Adipose tissue (tissue), 3 donors: ENCODE measurements at regions not wholly inside any gene's neighbourhood (a gene's known extent, or its start where the extent isn't known, plus 50 kb on each side); places are given as distances from the start of the nearest gene placed in this dataset.

Experiments used
- H3K27ac ChIP-seq: one replicate; pipeline ENCODE4 v1.5.1; 2013; ENCODE audit warnings: low read depth, low read length
- WGBS, 3 donors: extraction: QIAGEN DNeasy Blood & Tissue Kit; methylation state at CpG; one replicate each; pipeline ENCODE4 v1.1.7; 2013; 5-methylcytosine and 5-hydroxymethylcytosine counted together
- donor health status: healthy with polysubstance abuse.
- donor health status: Bipolar disorder and iron deficiency.
- donor health status: healthy.

DNA sequence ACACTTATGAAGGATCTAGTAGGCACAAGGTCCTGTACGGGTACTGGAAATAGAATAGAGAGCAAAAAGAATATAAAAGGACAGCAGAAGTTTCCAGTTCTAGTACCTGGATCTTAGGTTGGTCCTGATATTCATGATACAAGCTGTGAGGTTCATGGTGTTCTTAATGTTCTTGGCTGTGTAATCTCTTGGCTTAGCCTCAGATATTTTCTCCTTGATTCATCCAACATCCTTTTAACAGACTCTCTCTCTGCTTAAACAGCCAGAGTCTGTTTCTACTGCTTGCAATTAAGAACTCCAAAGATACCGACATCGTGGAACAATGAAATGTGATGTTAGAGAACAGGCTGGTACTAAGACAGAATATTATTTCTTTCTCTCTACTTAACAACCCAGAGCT lies 49.9 kb downstream of the CNTN3 start:
- H3K27ac ChIP-seq = no peak overlapping the region
- WGBS, 3 donors = 85 to 91% (median 85%) methylated on average over 3 of the region's 3 CpGs

DNA sequence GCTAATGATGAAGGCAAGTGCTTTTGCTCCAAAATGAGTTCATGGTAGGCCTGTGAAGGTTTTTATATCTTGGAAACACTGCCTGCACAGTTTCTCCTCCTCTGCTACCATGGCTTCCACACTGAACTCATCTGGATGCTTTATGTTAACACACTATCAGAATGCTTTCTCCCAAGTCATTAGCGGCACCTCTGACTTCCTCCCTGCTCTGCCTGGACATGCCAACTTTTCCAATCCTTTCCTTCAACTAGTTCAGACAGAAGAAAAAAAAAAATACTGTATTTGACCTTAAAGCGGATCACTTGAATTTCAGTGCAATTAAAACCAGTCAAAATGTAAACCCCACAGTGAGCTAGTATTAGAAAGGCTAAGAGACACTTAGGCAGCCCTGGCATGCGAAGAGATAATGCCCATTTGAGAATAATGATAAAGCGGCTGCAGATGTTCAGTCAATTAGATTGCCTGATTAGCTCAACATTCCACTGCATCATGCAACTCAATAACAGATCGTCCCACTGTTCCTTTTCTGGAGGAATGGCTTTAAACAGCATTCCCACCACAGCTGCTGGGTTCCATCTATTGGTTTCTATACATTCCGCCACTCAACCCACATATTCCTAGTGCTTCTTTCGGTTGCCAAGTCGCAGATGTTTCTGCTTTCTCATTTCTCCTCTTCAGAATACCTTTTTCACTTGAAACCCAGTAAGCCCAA lies 51.7 kb downstream of the CNTN3 start:
- WGBS, 3 donors = 82 to 86% (median 82%) methylated on average over 8 of the region's 8 CpGs
- H3K27ac ChIP-seq = no peak overlapping the region

DNA sequence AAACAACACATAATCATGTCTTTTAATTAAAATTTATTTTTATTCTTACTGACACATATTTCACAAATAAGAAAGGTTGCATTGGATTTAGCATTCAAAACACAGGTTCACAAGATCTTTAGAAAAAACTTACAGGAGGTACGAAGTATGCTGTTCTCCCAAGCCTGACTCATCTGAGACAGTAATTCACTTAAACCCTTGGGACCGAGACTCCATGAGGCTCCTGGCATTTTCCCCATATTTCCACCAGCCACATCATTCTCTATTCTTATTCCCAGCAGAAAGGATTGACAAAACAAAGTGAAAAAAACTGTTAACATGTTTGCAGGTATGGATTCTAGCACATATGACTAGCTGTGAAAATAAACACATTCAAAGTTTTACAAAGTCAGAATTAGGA lies 52.6 kb downstream of the CNTN3 start:
- WGBS, 3 donors = 73 to 81% (median 76%) methylated on average over 2 of the region's 2 CpGs

DNA sequence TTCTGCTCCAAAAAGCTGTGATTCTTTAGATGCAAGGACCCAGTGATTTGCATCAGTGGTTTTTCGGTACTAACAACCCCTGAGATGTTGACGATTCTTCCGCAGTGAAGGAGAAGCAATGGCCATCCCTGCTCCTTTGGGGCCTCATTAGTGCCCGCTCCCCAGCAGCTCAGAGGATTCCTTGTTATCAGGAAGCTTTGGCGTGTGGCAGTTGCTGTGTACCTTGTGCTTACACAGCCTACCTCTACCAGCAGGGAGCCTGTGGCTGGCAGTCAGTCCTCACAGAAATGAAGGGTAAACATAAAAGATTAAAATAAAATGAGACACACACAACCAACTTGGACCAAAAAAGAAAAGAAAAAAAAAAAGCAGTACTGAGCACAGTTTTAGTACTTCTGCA lies 55.2 kb downstream of the CNTN3 start:
- no peak overlapping the region for H3K27ac ChIP-seq
- WGBS, 3 donors = 55 to 84% (median 84%) methylated on average over 5 of the region's 5 CpGs

More for the DNA sequence above, 52.6 kb downstream of the CNTN3 start:
- H3K27ac ChIP-seq = no peak overlapping the region

DNA sequence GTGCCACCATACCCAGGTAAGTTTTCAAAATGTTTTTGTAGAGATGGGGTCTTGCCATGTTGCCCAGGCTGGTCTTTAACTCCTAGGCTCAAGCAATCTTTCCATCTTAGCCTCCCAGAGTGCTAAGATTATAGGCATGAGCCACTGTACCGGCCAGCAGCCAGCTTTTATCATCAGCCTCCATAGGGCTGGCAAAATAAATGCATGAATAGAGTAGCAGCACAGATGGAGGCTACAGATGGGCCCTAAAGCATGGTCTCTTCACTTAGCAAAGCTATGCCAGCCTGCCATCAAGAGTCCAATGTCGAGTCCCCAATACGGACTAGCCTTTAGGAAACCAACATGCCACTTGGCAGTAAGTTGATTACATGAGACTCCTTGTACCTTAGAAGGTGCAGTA lies 63.8 kb downstream of the CNTN3 start:
- no peak overlapping the region for H3K27ac ChIP-seq
- 84 to 89% (median 89%) methylated on average over 3 of the region's 3 CpGs for WGBS, 3 donors

DNA sequence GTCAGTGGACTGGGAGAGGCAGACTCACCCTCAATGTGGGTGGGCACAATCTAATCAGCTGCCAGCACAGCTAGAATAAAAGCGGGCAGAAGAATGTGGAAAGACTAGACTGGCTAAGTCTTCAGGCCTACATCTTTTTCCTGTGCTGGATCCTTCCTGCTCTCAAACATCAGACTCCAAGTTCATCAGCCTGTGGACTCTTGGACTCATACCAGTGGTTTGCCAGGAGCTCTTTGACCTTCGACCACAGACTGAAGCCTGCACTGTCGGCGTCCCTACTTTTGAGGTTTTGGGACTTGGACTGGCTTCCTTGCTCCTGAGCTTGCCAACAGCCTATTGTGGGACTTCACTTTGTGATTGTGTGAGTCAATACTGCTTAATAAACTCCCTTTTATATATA lies 68.0 kb downstream of the CNTN3 start:
- WGBS, 3 donors = 58 to 65% (median 61%) methylated on average over 4 of the region's 4 CpGs
- H3K27ac ChIP-seq = no peak overlapping the region

DNA sequence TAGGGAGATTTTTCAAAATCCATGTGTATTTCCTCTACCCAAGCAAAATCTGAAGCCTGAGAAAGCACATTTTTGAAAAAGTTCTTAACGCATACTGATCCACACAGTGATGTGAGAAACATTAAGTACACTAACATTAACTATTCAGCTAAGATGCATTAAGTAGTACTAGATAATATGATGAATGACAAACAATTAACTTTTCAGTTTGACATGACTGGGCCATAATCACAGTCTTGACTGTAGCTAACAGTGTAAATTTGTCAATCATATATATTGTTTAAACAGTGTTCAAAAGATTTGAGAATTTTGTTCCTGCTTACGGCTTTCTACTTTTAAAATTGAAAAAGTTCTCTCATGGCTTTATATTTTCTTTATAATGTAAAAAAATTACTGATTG lies 72.0 kb downstream of the CNTN3 start:
- 89 to 90% (median 89%) methylated on average over 2 of the region's 2 CpGs for WGBS, 3 donors
- H3K27ac ChIP-seq = no peak overlapping the region

DNA sequence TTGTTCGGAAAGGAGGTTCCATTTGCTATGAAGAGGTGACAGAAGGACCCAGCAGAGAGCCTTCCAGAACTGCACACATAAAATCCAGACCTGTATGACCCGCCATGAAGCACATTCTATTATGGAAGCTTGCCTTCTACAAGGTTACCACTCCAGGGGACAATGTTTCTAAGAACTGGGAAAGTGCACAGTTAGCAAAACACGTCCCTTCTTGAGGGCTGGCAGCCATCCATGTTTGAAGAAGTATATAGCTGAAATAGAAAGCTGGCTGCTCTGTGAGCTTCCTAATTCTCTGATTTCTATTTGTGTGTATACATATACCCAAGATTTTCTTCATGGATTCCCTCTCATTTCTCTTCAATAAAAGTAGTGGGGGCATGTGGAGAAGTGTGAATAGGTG lies 74.6 kb downstream of the CNTN3 start:
- no peak overlapping the region for H3K27ac ChIP-seq
- 59 to 67% (median 66%) methylated on average over 3 of the region's 3 CpGs for WGBS, 3 donors

DNA sequence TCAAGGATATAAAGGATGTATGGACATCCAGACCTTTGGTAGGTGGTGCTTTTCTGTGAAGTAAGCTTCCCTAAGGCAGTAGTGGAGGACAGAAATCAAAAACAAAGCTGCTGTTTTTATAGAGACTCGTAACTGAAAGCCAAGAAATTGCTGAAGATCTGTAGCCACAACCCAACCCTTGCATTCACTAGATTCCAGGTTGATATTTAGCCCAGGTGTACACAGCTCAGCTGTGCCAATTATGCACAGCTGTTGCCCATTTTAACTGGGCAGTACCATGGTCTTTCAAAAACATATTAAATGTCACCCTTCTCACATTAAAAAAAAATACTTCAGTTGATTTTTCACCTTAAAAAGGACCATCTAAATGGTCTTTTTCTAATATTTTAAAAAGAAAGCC lies 75.8 kb downstream of the CNTN3 start:
- no peak overlapping the region for H3K27ac ChIP-seq
- 29 to 51% (median 44%) methylated on average over 1 of the region's 1 CpG for WGBS, 3 donors

DNA sequence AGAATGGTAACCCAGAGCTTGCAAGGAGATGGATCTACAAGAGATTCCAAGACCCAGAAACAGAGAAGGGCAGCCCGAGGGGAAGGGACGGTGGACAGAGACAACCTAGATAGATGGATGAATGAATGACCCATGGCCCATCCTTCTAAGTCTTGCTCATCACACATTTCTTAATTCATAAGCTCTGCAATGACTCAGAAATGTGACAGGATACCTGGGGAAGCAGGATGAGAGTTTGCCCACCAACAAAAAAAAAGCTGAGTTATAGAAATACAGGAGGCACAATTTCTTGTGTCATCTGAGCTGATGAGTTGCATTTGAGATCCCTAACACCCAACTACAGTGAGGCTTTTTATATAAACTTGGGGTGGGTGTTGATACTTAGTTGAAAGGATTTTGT lies 76.6 kb downstream of the CNTN3 start:
- no peak overlapping the region for H3K27ac ChIP-seq
- 83 to 94% (median 83%) methylated on average over 2 of the region's 2 CpGs for WGBS, 3 donors

DNA sequence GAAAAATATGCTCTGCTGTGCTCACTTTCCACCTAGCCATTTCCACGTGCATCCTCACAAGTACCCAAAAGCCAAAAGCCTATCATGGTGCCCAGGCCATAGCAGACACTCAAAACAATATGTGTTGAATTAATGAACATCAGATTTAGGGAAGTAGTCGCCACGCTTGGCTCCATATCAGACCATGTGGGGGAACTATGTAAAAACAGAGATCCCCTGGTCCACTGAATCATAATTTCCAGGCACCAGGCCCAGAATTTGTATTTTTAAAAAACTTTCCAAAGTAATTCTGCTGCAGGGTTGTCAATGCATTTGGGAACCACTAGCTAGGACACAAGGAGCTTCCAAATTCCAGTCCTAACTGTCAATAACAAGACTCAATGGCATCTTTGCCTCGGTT lies 77.3 kb downstream of the CNTN3 start:
- no peak overlapping the region for H3K27ac ChIP-seq
- WGBS, 3 donors = 53 to 66% (median 55%) methylated on average over 4 of the region's 4 CpGs

DNA sequence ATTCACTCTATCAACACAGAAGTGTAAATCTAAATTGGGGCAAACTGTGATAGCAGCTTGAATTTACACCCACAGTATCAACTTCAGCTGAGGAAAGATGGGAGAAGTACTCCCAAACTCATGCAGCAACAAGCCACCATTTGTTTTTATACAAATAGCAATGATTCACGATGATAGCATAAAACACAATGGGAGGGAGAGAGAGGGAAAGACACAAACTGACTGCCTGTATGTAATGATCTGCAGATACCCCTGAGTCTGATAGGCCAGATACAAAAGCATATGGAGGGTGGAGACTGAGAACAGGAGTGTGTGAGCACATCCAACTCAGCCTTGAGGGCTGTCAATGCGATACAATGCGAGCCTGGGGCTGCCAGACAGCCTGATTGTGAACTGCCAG lies 79.2 kb downstream of the CNTN3 start:
- 63 to 87% (median 78%) methylated on average over 3 of the region's 3 CpGs for WGBS, 3 donors
- no peak overlapping the region for H3K27ac ChIP-seq

DNA sequence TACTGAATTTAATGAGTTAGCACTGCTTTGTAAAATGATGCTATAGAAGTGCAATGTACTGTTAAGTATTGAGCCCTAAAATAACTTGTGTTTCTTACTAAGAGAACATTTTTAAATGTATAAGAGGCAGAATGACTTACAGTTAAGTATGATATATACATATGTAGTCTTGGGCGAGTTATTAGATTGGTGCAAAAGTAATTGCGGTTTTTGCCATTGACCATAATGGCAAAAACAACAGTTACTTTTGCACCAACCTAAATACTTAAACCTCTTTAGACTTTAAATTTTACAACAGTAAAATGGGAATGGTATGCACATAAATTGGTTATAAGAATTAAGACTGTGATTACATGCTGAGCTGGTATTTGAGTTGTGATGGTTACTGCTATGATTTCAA lies 79.8 kb downstream of the CNTN3 start:
- WGBS, 3 donors = 86 to 96% (median 92%) methylated on average over 2 of the region's 2 CpGs
- H3K27ac ChIP-seq = no peak overlapping the region

DNA sequence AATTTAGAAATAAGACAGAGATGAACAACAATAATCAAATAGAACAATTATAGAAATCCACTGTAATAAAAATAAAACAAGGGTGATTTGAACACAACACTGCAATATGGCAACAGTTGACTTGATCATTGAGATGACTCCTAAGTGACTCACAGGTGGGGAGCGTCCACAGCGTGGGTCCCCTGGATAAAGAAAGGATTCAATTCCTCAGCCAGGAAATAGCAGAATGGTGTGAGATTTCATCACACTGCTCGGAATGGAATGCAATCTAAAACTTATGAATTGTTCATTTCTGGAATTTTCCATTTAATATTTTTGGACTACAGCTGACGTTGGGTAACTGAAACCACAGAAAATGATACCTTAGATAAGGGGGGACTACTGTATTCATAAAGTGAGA lies 82.0 kb downstream of the CNTN3 start:
- no peak overlapping the region for H3K27ac ChIP-seq
- WGBS, 3 donors = 51 to 59% (median 55%) methylated on average over 4 of the region's 4 CpGs

DNA sequence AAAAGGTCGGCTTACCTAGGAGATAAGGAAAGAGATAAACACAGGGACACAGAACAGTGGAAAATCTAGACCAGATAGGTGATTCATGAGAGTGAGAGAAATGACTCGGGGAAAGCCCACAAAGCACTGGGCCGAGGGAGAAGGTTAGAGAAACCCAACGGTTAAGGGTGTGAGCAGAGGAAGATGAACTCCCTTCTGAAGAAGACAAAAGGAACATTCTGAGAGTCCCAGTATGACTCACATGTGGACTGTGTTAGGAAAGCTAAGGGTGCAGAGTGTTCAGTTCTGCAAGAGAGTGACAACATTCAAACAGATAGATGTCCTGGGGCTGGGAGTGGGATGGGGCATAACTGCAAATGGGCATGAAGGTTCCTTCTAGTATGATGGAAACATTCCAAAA lies 83.0 kb downstream of the CNTN3 start:
- WGBS, 3 donors = 65 to 77% (median 76%) methylated on average over 4 of the region's 4 CpGs
- H3K27ac ChIP-seq = no peak overlapping the region

DNA sequence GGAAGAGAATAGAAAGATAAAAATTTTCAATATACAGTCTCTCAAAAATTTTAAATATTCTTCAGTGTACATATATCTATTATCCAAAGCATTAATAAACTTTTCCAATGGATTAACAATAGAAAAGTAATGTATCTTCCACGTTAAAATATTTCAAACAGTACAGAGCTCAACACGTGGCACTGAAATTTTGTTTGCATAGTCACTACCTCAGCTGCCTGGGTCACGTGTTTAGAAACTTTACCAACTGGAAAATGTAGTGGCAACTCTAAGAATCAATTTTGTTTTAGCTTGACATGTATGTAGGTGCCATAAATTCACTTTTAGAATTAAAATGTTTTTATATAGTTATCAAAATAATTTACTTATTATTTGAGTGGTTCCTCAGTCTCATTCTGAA lies 85.3 kb downstream of the CNTN3 start:
- no peak overlapping the region for H3K27ac ChIP-seq
- WGBS, 3 donors = 29 to 69% (median 68%) methylated on average over 3 of the region's 3 CpGs

DNA sequence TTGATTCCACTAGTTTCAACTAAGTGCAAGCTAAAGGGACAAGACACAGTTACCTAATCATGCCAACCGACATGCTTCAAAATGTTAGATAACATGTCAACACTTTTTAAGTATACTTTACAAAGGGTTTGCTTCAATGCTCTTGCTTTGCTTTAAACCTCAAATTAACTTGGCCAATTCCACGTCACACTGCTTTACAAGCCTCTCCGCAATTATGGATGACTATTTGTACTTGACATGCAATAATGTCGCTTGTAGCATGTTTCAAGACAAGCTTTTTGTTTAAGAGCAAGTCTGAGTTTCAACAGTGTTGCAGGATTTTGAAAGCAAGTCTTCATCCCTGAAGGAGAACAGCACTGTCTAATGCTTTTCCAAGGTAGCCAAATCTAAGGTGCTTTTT lies 86.9 kb downstream of the CNTN3 start:
- WGBS, 3 donors = 78 to 85% (median 81%) methylated on average over 4 of the region's 4 CpGs

DNA sequence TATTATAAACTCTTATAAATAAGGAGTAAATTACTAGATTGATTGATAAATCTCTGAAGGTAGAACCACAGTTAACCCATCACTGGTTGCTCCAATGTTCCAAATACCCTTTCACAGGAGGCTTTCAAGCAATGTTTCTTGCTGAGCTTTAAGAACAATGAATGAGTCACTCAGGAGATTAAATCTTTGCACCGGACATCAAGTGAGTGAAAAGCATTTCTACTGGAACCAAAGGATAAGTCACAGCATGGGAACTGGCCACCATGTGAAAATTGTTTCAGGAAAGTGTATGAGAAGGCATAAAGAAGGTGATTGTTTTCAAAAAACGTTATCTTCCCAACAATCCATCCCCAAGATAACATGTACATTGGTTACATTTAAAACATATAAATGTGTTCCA lies 90.6 kb downstream of the CNTN3 start:
- WGBS, 3 donors = 51 to 72% (median 55%) methylated on average over 2 of the region's 2 CpGs
- H3K27ac ChIP-seq = no peak overlapping the region

More for the DNA sequence above, 86.9 kb downstream of the CNTN3 start:
- no peak overlapping the region for H3K27ac ChIP-seq

DNA sequence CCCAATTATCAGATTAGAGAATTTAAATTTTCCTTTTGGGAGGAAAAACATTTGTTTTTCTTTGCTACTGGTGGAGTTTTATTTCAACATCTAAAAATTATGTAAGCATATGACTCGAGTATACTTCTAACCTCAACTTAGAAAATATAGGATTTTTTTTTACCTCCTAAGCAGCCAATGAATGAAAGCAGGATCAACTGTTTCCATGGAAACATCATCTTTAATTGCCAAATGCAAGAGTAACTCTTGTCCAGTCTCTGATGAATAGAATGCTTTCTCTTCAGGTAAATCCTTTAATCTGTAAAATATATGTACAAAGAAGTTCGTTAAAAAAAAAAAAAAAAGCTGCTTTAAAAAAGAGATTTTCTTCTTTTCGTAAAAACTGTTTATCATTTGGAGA lies 93.6 kb downstream of the CNTN3 start:
- 74 to 78% (median 78%) methylated on average over 3 of the region's 3 CpGs for WGBS, 3 donors
- H3K27ac ChIP-seq = no peak overlapping the region

DNA sequence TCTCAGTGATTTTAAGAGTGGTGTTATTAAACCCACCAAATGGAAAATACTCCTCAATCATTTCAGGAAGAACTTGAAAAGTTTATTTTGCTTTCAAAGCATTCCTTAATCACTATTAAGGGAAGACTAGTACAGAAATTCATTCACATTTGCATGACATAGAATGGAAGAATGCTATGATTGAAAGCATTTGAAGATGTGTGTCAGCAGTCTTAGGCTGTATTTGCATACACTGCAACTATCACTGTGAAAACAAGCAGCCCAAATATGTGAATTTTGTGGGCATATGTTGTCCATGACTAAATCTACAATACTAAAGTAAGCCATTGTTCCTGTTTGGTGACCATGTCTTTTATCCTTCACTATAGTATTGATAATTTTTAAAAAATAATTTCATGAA lies 95.8 kb downstream of the CNTN3 start:
- no peak overlapping the region for H3K27ac ChIP-seq

DNA sequence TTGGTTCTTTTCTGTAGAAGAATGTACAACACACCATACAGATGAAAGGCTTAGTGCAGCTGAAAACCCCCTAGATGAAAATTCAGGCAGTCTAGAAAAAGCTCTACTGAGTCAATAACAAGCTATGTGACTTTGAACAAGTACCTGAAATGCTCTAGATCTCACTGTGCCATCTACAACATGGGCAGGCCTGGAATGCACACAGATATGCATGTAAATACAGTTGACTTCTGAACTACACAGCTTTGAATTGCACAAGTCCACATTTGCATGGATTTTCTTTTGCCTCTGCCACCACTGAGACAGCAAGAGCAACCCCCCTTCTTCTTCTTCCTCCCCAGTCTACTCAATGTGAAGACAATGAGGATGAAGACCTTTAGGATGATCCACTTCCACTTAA lies 98.4 kb downstream of the CNTN3 start:
- H3K27ac ChIP-seq = no peak overlapping the region
